Stimulated activated naive CD4-positive, alpha-beta T cell treated with Interleukin-2 at 50 U/mL for 16 hours (primary cell): ENCODE measurements at regions not wholly inside any gene's neighbourhood (a gene's known extent, or its start where the extent isn't known, plus 50 kb on each side); places are given as distances from the start of the nearest gene placed in this dataset.

Source experiments
- DNase-seq: peaks from one replicate; lab custom pipeline; 2025; lab: John Stamatoyannopoulos, UW

DNA sequence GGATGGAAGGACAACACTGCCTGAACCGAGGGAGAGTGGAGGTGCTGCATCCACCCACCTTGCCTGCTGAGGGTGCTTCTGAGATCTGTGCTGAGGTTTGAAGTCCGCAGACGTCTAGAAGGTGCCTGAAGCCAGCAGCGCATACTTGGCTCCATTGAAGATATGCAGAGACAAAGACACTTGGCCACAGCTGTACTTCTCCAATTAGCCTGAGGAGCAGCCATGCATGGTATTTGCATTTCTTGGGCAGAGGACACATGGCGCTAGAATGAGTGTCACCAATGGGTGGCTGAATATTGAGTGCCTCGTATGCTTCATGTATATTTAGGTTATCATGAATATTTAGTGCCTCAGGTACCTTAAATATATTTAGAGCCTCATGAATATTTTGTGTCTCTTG is 128.7 kb upstream of the ATP6AP2 start:
- no peak for DNase-seq

DNA sequence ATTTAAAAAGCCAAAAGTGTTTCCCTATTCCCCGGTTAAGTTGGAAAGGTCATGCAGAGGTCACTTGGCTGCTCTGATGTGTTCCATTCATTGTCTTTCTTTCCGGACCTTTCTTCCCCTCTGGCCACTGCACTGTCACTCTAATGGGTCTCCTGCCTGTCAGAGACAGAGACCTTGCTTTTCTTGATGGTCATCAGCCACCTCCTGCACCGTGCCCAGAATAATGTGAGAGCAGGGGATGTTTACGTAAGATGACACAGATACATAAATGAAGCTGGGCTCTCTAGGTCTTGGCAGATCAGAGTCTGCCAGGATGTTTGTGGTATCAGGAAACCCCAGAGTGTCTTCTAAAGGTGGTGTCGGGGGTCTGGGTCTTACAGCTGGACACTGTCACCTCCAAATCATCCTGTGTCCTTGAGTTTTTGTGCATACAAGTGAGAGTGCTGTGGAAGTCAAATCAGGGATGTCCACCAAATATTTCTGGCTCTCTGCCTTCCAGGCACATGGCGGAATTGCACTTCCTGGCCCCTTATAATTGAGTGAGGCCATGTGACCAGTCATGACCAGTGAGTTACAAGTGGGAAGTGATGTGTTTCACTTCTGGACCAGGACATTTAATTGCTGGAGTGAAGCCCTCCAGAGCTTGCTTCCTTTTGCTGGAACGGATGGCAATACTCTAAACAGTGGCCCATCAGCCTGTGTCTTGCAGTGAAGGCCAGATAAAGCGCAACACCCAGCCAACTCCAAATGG is 130.6 kb upstream of the ATP6AP2 start:
- no peak for DNase-seq

DNA sequence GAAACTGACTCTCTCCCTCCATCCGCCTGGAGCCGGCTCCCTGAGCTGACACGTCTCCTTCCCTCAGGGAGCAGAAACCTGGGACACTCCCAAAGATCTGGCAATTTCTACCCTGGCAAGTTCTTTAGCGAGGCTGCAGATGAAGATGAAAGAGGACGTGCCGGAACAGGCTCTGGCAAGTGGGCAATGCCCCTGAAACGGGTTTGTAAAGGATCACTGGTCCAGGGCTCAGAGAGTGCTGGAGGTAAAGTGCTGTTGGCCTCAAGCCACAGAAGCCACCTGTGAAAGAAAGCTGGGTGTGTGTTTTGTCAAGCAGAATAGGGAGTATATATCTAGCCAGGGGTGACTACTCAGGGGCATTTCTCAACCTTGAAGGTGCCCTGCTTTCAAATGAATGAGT is 131.4 kb upstream of the ATP6AP2 start:
- DNase-seq = no peak

DNA sequence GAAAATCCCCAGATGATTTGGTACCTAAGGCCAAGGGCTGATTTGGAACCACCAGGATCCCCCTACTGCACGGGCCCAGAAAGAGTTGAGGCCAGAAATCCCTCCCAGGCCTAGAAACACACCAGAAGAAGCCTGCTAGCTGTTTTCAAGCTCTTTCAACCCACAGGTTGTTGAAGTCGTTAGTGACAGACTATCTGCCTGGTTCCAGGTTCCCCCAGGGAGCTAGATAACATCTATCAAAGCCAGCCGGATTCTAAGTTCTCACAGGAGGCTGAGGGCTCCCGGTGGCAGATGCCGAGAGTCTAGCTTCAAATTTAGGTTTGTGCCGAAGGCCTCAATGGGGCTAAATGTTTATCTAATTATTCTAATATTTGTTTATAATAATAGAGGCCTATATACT is 132.0 kb upstream of the ATP6AP2 start:
- no peak for DNase-seq

DNA sequence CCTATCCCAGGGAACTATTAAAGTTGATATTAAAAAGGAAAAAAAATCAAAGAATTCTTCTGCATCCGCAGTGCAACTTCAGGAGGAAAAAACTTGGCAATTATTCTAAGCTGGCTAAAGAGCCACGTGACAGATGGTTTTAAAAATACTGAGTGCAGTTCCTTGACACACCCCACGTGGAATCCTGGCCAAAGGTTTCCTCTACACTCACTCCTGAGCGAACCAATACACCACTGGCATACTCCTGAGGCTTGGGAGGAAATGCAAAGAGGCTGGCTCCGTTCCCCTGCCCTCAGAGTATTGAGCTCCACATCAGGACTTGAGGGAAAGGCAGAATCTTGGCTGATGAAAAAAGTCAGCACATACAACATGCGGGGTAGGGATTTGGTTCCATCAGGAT is 133.8 kb upstream of the ATP6AP2 start:
- no peak for DNase-seq

DNA sequence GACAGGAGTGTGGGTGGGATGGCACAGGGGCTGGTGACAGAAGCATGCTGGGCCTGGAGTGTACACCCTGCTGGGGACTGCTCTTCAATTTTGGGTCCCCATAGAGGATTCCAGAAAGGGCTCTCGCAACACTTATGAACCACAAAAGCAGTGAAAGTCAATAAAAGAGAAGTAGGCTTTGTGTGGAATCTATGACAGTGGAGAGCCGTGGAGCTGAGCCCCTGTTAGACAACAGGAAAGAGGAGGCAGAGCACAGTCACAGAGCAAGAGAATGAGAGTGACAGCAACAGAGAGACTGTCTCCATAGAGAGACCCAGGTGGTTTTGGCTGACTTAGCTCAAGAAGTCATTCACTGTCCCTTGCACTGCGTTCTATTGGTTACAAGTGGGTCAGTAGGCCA is 135.1 kb upstream of the ATP6AP2 start:
- DNase-seq = no peak

DNA sequence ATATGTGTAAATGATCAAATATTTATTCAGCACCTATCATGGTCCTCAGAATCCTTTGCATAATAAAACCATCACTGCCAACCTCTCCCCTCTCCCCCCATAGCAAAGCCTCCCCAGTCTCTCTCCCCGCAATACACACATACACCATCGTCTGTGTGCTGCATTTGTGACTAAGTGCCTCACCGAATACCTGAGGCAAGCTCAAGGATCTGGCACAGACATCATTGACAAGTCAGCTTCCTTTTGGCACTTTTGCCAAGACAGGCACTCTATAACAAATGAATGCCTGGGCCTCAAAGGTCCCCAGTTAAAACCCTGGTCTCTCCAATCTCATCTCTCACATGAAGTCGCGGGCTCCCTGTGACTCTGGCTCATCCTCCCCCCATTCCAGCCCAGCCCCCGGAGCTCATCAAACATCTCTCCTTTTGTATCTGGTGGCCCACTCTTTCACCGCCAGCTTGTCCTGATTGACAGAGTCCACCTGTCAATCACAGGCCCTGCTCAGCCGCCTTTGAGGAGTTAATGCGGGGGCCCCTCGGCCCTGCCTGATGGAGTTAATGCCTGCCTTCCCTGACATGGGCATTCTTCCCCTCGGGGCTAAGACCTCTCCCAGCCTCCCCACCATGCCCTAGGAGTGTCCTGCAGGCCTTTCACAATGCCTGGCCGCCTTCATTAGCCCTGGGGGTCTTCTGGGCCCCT is 135.8 kb upstream of the ATP6AP2 start:
- no peak for DNase-seq

DNA sequence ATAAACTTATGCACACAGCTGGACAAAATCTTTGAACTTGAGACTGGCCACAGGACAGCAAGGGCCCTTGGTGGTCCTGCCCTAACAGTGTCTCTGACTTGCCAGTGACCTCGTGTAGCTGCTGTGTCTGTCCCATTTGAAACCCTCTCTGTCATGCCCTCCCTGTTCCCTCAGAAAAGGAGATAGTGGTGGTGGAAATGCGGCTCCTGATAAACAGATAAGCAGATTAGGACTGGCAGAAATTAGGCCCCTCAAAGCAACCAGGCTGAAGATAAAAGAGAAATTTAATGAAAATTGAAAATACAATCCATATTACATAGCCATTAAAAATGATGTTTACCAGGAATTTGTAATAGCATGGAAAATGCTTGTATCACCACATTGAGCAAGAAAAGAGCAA is 136.6 kb upstream of the ATP6AP2 start:
- no peak for DNase-seq

DNA sequence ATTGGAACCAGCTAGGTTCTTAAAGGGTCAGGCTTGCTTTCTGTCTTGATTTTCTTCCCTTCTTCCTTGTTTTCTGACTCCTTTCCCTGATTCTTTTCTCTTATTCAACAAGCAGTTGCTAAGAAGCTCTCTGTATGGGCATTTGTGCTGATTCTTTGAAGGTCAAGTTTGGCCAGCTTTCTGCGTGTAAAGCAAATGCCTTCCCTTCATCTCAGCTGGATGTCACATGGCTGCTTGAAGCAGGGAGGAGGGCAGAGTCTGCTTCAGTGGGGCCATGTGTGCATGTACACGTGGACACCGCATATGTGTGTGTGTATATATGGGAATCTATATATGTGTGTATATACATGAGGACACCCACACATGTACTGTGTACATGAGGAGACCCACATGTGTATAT is 139.9 kb upstream of the ATP6AP2 start:
- no peak for DNase-seq

DNA sequence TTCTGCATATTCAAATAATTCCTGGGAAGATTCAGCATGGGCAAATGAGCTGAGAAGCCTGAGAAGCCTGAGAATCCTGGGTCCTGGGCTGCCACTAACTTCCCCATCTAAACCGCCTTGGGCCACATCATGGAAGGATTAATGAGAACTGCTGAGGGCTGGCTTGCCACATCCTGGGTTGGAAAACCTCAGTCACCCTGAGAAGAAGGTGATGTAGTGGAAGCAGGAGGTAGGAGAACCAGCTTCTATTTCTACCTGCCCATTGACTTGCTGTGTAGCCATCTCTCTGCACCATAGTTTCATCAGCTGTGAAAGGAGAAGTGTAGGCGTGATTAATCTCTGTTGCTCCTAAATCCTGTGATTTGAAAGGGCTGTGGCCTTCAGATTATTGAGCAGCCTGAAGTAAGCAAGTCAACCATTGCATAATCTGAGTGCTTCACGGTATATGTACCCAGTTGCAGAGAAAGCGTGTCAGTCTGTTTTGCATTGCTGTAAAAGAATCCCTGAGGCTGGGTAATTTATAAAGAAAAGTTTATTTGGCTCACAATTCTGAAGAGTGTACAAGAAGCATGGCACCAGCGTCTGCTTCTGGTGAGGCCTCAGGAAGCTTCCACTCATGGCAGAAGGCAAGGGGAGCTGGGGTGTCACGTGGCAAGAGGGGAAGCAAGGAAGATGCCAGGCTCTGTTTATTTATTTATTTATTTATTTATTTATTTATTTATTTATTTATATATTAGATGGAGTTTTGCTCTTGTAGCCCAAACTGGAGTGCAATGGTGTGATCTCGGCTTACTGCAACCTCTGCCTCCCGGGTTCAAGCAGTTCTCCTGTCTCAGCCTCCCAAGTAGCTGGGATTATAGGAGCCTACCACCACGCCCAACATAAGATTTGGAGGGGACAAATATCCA is 140.9 kb upstream of the ATP6AP2 start:
- DNase-seq = no peak

DNA sequence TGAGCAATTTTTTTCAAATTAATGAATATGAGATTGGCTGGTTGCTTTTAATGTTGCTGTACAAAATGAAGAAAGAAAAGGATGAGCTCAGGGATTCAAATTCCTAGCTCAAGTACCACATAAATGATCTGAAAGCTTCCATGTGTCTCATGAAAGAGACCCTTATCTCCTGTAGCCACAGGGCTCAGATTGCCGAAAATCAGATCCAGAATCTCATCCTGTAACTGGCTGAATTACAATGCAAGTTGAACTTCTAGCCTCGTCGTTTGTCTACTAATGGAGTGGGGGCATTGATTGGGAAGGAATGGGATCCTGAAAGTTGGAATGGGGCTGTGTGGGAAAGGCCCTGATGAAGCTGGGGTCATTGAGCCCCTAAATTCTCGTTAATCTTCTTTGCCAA is 143.4 kb upstream of the ATP6AP2 start:
- no peak for DNase-seq

DNA sequence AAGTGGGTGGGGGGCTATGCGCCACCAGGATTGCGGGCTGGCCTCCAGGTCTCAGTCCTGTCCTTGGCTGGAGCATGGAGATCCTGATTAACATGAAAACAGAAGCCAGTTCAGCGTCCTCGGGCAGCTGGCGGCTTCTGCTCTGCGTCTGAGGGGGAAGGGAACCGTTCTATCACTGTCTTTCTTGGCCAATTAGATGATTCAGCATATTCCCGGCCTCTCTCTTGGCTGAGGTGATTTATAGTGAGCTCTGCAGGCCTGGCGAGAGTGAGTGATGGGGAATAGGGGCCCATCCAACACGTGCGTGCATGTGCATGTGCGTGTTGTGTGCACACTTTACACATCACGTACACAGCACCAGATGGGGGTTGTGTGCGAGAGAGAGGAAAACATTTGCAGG is 145.8 kb upstream of the ATP6AP2 start:
- DNase-seq = no peak

DNA sequence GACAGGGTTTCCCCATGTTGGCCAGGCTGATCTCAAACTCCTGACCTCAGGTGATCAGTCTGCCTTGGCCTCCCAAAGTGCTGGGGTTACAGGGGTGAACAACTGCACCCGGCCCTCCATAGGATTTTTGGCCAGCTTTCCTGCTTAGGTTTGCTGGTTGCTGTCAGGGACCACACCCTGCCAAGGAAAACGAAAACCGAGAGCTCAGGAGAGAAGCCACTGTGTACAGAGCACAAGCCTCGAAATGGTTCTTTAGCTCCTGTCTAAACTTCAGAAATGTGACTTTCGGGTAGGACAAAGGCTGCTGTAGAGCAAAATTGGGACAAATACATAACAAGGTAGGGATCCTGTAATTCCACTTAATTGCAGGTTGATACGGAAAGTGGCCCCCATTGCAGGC is 146.3 kb upstream of the ATP6AP2 start:
- no peak for DNase-seq

DNA sequence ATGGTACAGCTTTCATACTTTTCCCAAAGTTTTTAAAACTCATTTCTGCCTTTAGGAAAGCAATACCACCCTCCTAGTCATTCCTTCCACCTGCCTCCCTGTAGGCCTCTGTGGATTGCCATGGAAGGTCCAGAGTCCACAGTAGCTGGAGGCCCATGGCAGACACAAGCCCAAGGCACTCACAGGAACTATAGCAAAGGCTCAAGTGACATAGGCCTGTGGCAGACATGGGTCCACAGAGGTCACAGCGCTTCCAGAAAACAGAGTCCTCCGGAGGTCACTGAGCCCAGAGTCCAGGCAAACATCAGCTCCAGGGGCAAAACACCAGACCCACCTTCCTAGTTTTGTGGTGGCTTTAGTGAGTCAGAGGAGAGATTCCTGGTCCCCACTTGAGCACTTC is 147.6 kb upstream of the ATP6AP2 start:
- DNase-seq = no peak

DNA sequence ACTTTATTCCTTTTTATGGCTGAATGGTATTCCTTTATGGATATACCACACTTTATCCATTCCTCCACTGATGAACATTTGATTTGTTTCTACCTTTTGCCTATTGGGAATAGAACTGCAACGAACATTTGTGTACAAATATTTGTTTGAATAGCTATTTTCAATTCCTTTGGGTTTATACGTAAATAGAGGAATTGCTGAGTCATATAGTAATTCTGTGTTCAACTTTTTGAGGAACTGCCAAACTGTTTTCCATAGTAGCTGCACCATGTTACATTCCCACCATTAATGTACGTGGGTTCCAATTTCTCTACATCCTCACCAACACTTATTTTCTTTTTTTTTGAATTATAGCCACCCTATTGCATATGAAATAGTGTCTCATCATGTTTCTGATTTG is 156.5 kb upstream of the ATP6AP2 start:
- no peak for DNase-seq

DNA sequence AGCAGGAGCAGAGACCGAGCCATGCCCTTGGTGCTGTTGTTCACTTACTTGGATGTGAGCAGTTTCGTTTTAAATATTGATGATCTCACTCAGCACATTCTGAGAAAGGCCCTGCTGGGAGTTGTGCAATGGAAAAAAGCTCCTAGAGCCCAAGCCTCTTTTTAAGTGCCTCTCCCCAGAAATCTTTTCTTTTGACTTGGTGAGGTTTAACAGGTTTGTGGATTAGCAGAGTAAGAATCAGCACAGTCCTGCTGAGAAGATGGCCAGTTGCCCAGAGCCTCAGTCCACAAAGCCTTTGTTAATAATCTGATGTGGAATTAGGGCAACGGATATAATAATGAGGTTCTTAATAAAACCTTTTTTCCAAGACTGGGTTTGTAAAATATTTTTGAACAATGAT is 157.5 kb upstream of the ATP6AP2 start:
- DNase-seq = no peak

DNA sequence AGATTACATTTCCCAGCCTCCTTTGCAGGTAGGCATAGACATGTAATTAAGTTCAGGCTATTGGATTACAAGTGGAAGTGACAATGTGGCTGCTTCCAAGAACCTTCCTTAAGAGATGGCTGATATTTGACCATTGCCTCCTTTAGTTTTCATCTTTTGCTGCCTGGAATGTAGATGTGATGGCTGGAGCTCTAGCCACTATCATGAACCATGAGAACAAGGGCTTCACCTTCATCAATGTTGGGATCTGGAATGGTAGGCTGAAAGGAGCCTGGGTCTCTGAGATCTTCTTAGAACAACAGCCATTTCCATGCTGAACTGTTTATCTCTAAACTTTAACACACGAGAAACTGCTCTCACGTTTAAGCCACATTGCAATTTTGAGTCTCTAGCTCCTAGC is 158.7 kb upstream of the ATP6AP2 start:
- no peak for DNase-seq

DNA sequence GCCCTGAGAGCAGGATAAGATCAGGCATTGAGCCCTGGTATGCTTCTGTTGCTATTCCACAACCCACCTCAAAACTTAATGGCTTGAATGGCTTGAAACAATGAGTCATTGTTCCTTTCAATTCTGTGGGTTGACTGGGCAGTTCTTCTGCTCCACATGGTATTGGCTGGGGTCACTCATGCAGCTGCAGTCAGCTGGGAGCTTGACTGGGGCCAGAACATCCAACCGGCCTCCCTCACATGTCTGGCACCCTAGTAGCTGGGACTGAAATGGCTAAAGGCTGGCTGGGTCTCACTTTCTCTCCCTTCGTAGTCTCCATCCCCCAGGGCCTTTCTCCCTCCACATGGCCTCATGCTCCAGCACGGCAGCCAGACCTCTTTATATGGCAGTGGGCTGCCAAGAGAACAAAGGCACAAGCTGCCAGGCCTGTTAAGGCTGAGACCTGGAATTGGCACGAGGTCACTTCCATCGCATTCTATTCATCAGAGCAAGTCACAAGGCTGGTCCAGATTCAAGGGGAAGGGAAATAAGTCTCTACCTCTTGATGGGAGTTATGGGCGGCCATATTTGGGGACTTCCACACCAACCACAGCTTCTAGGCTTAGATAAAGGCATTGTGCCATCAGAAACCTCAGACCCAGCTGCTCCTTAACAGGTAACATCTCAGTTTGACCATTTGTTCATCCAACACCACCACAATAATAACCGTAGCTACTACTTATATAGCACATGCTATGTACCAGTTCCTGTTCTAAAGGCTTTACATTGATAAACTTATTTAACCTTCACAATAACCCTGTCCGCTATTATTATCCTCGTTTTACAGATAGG is 159.7 kb upstream of the ATP6AP2 start:
- no peak for DNase-seq

DNA sequence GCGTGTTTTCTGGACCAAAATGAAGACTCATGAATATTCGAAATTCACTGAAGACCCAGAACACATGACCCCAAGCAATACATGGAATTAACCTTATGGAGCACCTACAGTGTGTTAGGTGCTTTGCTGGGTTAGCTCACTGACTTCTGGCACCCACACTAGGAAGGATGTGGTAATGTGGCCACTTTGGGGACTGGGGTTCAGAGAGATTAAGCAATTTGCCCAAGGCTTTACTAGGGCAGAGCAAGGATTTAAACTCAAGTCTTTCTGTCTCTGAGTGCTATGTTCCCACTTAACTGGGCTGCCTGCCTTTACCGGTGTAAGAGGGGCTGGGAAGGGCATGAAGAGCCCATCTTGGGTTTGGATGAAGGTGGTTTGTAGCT is 162.0 kb upstream of the ATP6AP2 start:
- DNase-seq = no peak

DNA sequence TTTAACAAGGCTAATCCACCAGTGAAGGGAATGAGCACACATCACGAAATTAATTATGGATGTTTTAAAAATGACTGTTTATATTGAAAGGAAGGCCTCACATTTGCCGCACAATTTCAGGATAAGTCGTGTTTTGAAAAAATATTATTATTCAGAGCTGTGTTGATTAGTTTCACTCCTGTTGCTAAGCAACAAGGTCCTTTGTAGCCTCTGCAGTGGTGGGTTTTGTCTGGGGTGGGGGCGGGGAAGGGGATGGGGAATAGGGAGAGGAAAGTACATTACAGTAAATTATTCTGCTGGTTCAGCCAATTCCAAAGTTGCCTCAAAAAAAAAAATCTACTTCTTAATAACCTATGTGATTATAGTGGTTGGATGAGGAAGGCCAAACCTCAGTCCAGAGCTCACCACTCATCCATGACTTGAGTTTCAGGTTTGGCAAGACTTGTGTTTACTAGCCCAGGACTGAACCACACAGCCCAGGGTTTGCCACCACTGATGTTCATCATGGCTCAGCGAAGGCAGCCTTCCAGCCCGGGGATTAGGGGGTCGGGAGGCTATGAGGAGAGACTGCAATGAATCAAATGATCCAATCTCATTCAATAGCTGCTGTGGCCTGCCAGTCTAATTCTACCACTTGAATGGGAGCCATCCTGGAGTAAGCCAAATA is 162.5 kb upstream of the ATP6AP2 start:
- no peak for DNase-seq

DNA sequence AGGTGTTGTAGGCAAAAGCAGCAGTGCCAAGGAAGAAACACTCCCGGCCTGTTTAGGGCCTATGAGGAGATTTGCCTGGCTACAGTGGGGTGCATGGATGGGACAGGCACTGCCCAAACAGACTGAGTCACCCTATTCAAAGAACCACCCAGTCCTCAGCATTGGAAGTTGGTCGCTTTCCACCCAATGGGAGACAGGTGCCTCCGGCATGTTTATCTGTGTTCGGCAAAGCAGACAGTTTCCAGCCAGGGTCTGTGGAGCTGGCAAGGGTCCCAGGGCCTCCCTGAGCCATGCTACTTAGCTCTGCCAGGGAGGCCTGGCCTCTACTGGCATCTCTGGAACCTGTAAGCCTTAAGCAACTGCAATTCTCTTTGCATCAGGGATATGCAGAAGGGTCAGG is 165.1 kb upstream of the ATP6AP2 start:
- no peak for DNase-seq

DNA sequence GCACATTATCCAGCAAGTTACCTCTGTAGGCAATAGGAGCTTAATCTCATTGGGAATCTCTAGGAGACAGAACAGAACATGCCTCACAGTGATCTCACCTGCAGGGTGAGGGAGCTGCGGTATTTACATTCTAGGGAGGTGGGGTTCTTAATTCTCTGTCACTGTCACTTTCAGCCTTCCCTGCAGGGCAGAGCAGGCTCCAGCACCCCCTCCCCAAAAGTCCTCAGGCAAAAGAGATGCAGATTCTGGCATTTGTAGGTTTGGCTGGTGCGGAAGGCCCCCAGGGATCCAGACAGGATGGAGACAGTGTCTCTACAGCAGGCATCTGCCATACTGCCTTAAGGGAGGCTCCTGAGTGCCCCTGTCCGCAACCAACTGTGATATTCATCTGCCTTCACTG is 166.4 kb upstream of the ATP6AP2 start:
- no peak for DNase-seq
